NCI-H345 (cell line): ENCODE measurements at regions not wholly inside any gene's neighbourhood (a gene's known extent, or its start where the extent isn't known, plus 50 kb on each side); places are given as distances from the start of the nearest gene placed in this dataset.

Source experiments
- DNase-seq: peaks from one replicate; lab custom pipeline; 2025; lab: John Stamatoyannopoulos, UW

DNA sequence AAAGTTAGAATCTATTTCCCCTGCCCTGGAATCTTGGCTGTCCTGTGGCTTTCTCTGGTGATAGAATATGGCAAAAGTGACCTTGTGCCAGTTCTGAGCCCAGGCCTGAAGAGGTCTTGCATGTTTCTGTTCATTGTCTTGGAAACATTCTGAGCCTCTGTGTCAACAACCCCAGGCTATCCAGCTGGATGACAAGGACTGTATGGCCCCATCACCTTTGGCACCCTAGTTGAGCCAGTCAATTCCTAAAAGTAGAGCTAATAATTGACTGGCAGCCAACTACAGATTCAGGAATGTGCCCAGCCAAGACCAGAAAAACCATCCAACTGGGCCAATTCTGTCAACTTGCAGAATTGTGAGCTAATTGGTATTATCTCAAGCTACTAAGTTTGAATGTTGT lies 514.1 kb upstream of the LARGE1 start:
- DNase-seq, result no peak

DNA sequence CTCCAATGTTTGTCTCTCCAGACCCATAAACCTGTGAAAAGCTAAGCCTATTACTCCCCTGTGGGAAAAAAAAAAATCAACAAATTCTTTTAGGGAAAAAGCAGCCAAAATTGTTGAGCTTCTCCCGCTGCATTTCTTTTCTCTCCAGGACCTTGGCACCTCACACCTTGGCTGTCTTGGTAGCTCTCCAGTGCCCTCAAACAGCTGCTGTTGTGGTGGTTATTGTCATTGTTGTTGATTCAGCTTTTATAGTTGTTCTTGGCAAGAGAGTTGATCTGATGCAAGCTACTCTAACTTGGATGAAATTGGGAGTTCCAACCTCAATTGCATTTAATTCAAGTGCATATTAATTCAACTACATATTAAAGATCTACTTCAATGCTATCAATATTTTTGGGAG lies 516.9 kb upstream of the LARGE1 start:
- no peak for DNase-seq

DNA sequence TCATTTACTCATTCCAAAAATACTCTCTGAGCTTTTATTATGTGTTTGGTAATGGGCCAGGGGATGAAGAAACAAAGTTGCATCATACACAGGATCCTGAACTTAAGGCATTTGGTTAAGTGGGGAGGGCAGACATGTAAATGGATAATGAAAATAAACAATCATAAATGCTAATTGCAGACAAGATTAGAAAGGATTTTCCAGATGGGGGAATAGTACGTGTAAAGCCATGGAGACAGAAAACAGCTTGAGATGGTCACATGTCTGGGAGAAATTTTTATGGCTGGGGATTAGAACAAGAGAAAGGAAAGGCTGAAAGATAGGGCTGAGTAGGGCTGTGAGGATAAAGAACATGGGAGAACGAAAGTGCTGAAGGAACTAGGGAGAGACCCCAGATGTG lies 534.3 kb upstream of the LARGE1 start:
- no peak for DNase-seq

DNA sequence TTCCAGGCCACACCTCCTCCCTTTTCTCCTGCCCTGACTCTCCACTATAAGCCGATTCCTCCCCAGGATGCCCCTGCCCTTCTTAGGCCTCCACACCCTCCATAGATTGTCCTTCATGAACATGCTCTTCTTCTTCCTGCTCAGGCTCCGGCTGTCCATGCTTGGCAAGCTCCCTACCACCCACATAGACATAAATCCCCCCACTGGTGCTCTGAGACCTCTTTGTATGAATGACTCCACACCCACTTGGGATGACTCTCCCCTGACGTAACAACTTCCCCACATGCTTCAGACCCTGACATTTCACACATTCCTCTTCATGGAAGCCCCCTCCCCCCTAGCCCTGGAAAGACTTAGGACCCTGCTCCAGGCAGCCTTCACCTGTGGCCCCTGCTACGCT lies 542.5 kb upstream of the LARGE1 start:
- DNase-seq, result no peak

DNA sequence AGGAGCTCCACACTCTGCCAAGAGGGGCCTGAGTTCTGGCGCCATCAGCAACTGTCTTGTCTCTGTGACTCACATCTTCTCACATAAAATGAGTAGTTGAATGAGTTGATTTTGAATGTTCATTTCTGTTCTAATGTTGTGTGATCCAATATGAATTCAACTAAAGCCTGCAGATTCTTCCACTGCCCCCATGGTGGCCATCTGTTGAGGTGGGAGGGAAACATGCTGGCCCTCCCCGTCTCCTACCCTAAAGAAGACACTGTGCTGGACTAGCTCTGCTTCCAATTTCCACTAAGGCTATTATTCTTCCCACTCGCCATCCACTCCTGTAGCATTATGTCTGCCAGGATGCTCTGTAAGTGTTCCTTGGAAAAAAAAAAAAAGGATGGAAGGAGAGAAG lies 555.6 kb upstream of the LARGE1 start:
- DNase-seq, result no peak

DNA sequence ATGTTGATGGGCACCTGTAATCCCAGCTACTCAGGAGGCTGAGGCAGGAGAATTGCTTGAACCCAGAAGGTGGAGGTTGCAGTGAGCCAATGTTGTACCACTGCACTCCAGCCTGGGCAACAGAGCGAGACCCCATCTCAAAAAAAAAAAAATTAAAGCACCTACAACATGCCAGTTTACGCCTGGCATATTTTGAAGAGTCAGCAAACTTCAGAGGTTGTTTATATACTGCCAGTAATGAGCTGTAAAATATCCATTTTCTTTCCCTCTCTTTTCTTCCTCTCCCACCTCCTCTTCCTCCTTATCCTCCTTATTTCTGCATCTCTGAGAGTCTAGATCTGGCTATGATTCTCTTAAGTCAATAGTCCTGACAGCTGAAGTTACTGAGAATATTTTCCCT lies 556.5 kb upstream of the LARGE1 start:
- DNase-seq, result no peak

DNA sequence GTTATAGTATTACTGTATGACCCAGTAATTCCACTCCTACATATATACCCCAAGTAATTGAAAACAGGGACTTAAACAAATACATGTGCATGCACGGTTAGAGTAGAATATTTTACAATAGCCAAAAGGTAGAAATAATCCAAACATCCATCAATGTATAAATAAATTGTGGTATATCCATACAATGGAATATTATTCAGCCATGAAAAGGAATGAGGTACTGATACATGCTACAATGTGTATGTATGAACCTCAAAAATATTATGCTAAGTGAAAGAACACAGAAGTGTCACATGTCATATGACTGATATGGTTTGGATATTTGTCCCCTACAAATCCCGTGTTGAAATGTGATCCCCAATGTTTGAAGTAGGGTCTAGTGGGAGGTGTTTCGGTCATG lies 560.8 kb upstream of the LARGE1 start:
- DNase-seq, result no peak

DNA sequence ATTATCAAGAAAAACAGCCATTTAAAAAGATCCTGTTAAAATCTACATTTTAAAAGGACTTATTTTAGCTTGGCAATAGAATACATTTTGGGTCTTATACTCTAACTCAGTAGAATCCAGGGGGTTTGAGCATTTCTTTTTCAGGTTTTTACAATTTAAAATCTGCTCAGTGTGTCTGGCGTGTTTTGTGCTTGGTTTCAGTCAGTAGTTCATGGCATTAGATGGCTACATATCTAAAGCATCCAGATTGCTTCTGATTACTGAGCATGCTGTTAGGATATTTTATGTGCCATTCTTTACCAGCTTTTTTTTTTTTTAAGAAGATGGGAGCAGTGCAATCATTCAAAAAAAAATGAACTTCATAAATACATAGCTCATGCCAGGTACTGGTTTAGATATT lies 566.1 kb upstream of the LARGE1 start:
- DNase-seq, result no peak

DNA sequence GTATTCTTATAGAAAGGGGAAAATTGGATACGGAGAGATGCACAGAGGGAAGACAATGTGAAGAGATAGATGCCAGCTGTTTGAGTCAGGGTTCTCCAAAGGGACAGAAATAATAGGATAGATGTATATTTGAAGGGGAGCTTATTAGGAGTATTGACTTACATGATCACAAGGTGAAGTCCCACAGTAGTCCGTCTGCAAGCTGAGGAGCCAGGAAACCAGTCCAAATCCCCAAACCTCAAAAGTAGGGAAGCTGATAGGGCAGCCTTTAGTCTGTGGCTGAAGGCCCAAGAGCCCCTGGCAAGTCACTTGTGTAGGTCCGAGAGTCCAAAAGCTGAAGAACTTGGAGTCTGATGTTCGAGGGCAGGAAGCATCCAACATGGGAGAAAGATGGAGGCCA lies 569.6 kb upstream of the LARGE1 start:
- DNase-seq, result no peak

DNA sequence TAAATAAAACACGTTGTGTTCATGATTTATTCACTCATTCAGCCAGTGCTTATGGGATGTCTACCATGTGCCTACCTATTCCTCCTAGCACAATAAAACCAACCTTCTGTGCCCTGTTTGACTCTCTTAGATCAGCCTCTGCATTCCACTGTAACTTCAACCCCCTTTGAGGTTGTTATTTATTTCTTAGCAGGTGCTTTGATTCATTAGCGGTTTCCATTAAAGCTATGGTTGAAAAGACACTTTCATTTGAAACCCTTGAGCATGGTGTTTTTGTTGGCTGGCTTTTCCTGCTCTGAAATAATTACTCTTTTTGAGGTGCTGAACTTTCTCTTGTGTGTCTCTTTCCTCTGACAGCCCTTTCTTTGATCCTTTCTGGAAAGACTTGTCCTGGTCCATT lies 570.6 kb upstream of the LARGE1 start:
- no peak for DNase-seq

DNA sequence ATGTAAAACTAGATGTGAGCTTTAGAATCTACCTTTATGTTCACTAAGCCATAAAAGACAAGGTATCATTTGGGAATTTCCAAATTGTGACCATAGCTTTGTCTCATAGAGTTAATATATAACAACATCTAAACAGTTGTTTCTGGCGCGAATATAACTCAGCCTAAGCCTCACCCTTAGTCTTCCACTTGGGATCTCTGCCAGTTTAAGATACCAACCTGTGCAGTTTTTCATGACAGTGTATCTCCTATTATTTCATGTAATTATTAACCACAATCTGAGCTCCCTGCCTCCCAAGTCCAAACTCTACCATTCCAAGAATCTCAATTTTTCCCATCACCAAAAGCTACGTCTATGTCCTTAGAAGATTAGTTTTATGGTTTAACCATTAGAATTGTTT lies 572.5 kb upstream of the ISX start:
- no peak for DNase-seq

DNA sequence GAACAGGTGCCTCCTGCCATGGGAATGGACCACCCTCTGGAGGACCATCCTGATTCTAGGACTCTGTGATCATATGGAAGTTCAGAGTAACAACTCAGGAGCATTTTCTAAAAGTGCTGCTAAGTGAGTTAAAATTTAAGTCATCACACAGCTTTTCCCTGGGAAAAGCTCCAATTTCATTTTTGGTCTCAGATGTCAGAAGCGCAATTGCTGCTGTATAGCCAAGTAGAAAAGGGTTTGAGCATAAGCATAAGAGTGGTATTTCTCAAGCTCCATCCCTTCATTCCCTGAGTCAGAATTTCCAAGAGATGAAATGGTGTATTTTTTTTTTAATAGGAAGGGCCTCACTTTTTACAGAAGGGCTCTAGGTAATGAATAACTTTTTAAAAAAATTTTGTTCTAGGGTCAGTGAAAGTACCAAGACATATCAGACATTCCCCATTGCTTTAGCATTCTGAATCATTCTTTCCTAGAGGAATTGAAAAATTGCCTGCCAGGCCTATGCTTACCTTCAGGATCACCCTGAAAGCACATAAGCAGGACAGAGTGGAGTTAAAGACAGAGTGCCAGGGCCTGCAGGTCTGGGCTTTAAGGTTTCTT lies 564.5 kb upstream of the ISX start:
- DNase-seq, result no peak

DNA sequence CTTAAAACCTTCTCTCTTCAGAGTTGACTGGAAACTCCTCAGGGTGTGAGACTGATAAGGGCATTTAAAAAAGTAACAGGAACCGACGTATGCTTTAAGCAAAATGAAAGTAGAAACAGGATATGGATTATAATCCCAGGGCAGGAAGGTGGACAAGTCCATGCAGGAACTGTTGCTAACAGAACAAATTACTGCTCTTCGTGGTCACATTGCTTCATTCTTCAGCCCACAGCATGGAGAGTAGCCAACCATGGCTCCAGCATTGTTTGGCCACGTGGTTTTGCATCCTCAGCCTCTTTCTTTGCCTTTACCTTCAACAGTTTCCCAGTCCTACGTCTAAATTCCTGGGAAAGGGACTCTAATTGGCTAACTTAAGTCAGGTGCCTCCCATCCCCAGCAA lies 563.1 kb upstream of the ISX start:
- no peak for DNase-seq

DNA sequence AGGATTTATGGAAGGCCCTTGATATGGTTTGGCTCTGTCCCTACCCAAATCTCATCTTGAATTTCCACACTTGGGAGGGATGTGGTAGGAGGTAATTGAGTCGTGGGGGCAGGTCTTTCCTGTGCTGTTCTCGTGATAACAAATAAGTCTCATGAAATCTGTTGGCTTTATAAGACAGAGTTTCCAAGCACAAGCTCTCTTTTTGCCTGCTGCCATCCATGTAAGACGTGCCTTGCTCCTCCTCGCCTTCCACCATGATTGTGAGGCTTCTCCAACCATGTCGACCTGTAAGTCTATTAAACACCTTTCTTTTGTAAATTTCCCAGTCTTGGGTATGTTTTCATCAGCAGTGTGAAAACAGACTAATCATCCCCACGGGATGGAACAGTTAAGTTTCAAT lies 557.2 kb upstream of the ISX start:
- DNase-seq, result no peak

DNA sequence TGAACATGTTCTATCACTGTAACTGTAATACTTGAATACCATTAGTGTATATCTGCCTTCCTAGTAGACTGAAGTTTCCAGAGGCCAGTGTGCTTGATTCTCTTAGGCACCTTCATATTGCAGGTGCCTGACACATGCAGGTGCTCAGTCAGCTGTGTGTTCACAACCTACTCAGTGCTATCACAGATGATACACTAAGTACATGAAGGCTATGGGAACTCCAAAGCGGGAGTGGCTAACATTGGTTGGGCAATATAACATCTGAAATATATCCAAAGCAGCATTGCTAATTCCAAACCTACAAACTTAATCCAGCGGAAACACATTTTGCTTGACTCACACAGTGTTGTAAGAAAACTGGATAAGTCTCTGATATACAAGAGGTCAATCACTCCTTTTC lies 539.3 kb upstream of the ISX start:
- no peak for DNase-seq

DNA sequence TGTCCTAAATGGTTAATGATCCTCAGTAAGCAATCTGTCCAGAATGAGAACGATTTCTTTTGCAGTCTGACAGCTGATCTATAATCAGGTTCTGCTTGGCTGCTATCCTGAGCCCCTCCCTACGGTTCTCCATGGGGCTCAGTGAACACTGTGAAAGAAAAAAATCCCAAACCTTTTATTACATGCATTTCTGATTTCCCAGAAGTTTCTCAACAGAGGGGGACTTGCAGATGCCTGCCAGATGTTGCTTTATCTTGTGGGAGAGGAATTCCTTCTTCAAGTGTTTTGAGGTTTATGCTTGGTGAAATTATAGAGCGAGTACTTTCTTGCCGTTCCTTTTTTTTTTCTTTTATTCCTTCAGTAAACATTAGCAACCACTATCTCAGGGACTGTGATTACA lies 531.9 kb upstream of the ISX start:
- DNase-seq, result no peak

DNA sequence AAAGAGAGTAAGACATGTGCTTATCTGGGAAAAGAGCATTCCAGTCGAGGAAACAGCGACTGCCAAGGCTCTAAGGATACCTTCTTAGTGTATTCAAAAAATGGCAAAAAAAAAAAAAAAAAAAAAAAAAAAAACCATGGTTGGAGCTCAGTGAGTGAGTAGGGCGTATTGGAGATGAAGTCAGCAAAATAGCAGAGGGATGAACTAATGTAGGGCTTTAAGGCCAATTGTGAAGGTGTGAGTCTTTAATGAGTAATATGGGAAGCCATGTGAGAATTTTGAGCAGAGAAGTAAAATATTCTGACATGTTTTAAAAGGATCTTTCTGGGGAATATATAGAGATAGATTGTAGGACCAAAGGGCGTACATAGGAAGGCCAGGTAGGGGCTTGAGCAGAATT lies 498.6 kb upstream of the ISX start:
- DNase-seq, result no peak

DNA sequence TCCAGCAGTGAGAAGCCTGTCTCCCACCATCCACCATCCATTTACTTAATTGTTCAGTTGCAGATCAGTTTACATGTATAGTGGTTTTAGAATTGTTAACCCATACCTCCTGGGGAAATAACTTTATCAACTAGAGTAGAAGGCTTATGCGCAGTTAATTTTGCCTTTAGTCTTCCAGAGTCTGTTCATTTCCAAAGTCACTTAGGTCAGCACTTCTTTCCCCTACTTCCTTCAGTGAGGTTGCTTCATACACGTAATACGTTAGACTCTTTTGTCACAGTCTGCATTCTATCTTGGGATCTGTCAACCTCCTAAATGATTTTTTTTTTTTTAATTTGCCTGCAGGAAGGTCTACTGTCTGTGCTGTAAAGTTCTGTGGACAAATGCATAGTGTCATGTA lies 495.6 kb upstream of the ISX start:
- DNase-seq, result no peak

DNA sequence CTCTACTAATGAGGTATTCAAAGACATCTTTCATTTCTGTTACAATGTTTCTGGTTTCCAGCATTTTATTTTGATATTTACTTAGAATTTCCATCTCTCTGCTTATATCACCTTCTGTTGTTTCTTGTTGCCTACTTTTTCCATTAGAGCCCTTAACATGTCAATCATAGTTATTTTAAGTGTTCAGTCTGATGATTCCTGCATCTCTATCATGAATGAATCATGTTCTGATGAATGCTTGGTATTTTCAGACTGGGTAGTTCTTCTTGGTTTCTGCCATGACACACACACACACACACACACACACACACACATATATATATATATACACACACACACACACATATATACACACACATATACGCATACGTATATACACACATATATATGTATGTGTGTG lies 486.4 kb upstream of the ISX start:
- DNase-seq, result no peak

DNA sequence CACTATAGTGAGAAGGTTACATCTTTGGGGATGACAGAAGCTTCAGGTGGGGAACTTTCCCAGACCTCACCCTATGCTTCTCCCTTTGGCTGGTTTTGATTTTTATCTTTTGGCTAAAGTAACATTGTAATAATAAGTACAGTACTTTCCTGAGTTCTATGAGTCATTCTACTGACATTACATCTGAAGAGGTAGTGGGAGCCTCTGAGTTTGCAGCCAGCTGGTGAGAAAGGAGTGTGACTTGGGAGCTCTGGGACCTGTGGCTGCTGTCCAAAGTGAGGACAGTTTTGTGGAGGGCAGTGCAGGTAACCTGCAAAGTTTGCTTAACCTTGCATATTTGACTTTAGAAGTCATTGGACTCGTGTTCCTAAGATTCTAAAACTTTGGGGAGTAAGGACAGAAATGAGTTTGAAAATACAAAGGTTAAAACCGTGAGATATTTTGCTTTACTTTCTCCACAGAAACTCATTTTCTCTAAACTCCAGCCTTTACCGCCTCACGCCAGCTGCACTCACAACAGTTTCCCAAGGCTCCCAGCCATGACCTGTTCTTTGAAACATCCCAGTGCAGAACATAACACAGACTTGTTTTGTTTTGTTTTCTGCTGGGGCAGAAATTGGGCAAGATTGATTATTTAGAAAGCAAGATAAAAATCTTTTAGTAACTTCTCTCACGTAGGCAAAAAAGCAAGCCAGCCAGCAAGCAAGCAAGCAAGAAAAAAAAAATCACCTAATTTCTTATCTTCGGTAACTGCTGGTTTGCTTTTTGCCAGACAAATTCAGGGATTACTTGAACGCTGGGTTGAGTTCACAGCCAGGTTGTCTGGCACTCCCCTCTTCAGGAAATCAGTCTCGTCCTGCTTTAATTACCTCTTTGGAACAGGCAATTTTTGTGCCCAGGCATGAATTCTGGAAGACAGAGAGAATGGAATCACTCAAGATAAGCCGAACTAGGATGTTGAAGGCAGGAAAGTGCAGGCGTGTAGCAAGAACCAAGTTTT lies 478.3 kb upstream of the ISX start:
- DNase-seq, result no peak

DNA sequence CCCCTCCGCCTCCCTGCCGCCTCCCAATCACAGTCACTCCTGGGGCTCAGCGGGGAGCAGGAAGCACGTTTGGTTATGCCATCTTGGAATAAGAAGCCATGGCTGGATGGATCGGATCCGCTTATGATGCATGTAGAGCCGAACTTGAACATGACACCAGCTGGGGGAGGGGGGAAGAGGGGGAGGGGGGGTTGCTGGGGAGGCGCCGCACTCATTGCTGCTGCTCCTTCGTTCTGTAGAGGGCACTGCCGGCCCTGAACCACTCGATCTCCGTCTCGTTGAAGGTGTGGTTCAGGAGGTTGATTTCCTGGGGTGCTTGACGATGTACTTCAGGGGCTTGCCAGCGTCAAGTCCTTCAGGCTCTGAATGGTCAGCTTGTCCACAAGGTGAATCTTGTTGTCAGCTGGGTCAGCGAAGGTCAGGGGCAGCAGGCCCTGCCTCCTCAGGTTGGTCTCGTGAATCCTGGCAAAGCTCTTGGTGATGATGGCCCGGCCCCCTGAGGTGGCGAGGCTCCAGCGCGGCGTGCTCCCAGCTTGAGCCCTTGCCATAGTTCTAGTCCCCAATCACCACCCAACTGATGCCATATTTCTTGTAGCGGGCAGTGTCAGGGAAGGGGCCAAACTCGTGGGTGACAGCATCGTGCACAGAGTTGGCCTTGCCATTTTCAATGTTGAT lies 476.9 kb upstream of the ISX start:
- no peak for DNase-seq

DNA sequence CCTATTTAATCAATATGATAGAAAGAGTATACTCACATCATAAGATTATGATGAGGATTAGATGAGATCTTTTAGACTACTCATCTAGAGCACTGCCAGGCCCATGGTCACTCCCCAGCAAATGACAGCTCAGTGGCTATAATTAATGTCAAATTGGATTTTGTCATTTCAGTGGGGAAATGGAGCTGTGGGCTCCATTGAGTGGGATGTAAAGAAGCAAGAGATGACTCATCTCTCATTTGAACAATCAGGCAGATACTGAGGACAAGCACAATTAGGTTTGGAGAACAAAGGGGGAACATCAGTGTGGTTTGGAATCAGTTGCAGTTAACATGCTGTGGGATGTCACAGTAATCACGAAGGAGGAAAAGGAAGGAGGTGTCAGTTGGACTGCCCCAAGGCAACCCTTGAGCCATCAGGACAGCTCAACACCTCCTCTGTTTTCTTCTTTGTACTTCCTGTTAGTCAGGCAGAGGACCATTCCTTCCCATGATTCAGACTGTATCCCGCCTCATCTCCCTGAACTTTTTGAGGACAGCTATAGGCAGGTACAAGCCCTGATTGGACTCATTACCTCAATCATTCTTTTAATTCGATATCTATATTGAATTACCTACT lies 473.7 kb upstream of the ISX start:
- DNase-seq, result no peak

DNA sequence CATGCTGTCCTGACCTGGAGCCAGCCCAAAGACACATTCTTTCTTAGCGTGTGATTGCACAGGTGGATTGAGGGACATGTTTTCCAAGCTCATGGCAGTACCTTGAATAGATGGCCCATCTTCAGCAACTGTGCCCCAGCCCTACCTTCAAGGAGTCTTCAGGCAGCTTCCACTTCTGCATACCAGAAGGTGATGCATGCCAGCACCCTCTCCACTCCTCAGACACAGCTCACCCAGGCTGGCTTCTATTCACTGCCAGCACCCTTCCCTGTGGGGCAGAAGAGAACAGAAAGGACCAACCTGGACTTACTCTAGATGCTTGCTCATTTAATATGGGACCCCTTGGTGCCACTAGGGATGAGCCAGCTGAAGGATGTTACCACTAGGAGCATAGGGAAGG lies 466.4 kb upstream of the ISX start:
- no peak for DNase-seq
